ENCODE measurements at regions not wholly inside any gene's neighbourhood (a gene's known extent, or its start where the extent isn't known, plus 50 kb on each side); places are given as distances from the start of the nearest gene placed in this dataset.

GRCh38 chr10:9645928-9646600 lies 1371.6 kb upstream of the CELF2 start:
- no peak overlapping the region for H3K4me3 ChIP-seq (ENCODE audit: low read length)
- no peak for TF ChIP-seq CTCF (conservative IDR thresholded peaks at IDR 0.05; ENCODE audit: low read length)

GRCh38 chr10:9654261-9654660 lies 1363.4 kb upstream of the CELF2 start:
- TF ChIP-seq CTCF (conservative IDR thresholded peaks at IDR 0.05; ENCODE audit: low read length): no peak
- no peak overlapping the region for H3K4me3 ChIP-seq (ENCODE audit: low read length)
- DNase-seq (ENCODE audit: low read depth): no peak

More at GRCh38 chr10:9645928-9646600, 1371.6 kb upstream of the CELF2 start:
- DNase-seq (ENCODE audit: low read depth): no peak

GRCh38 chr10:9656386-9656785 lies 1361.3 kb upstream of the CELF2 start:
- TF ChIP-seq CTCF (conservative IDR thresholded peaks at IDR 0.05; ENCODE audit: low read length): no peak
- H3K4me3 ChIP-seq (ENCODE audit: low read length): no peak overlapping the region
- no peak for DNase-seq (ENCODE audit: low read depth)

- DNase-seq (ENCODE audit: low read depth): no peak
- TF ChIP-seq CTCF (conservative IDR thresholded peaks at IDR 0.05; ENCODE audit: low read length): no peak
- H3K4me3 ChIP-seq (ENCODE audit: low read length): no peak overlapping the region
Measured at GRCh38 chr10:9656996-9657395, 1360.7 kb upstream of the CELF2 start.

- no peak for DNase-seq (ENCODE audit: low read depth)
- TF ChIP-seq CTCF (conservative IDR thresholded peaks at IDR 0.05; ENCODE audit: low read length): no peak
Measured at GRCh38 chr10:9657530-9657929, 1360.1 kb upstream of the CELF2 start.

GRCh38 chr10:9668411-9668810 lies 1349.3 kb upstream of the CELF2 start:
- H3K4me3 ChIP-seq (ENCODE audit: low read length): no peak overlapping the region

More at GRCh38 chr10:9657530-9657929, 1360.1 kb upstream of the CELF2 start:
- H3K4me3 ChIP-seq (ENCODE audit: low read length): no peak overlapping the region

More at GRCh38 chr10:9668411-9668810, 1349.3 kb upstream of the CELF2 start:
- no peak for DNase-seq (ENCODE audit: low read depth)
- no peak for TF ChIP-seq CTCF (conservative IDR thresholded peaks at IDR 0.05; ENCODE audit: low read length)

Measured in AG10803 (cell line).